Activated CD8-positive, alpha-beta memory T cell treated with anti-CD3 and anti-CD28 coated beads for 48 hours (primary cell): ENCODE measurements at regions not wholly inside any gene's neighbourhood (a gene's known extent, or its start where the extent isn't known, plus 50 kb on each side); places are given as distances from the start of the nearest gene placed in this dataset.
"Not testable (repeated sequence)": the region's sequence is repeated elsewhere in the genome, so short reads cannot be mapped to it uniquely, and the experiment has no call there.

Source experiments
- DNase-seq, 3 experiments: peaks; one replicate each; pipeline ENCODE4 v3.0.0-alpha.2; 2020; ENCODE audit warnings: low read depth in 2 of 3, low spot score in 2 of 3

- no peak for DNase-seq
Observed at GRCh38 chr1:14251871-14252270, 346.6 kb upstream of the KAZN start.

DNA sequence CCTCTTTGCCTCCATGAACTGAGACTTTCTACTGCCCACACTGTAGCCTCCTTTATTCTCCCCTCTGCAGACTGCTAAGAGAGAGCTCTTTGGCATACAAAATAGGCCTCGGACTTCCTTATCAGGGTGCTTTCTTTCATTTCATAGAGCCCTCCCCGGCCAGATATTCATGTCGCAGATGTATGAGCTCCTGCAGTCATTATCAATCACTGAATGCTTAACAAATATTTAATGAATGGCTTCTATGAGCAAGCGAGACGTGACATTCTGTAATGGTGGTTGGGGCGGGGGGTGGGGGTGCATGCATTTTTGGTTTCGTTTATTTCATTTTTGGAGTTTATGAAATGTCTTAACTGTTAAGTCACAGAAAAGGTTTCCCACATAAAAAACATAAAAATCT is 344.8 kb upstream of the KAZN start:
- no peak for DNase-seq

- no peak for DNase-seq
Observed at GRCh38 chr1:14254251-14254650, 344.2 kb upstream of the KAZN start.

GRCh38 chr1:14255233-14255632 is 343.3 kb upstream of the KAZN start:
- no peak for DNase-seq

DNA sequence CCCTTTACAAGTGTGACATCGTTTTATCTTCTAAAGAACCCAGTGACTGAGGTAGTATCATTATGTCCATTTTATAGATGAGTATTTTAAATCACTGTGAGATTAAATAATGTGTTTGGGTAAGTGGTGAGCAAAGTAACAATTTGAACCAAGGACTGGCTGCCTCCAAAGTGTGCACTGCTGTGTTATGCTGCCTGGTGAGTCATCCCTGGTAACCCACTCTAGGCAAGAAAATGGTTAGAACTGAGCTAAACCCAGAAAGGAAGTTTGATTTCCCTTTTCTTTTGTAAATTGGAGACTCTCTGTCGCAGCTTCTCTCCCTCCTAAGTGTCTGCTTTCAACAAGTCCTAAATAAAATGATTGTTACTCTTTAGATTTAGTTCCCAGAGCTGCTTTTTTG is 342.8 kb upstream of the KAZN start:
- no peak for DNase-seq

DNA sequence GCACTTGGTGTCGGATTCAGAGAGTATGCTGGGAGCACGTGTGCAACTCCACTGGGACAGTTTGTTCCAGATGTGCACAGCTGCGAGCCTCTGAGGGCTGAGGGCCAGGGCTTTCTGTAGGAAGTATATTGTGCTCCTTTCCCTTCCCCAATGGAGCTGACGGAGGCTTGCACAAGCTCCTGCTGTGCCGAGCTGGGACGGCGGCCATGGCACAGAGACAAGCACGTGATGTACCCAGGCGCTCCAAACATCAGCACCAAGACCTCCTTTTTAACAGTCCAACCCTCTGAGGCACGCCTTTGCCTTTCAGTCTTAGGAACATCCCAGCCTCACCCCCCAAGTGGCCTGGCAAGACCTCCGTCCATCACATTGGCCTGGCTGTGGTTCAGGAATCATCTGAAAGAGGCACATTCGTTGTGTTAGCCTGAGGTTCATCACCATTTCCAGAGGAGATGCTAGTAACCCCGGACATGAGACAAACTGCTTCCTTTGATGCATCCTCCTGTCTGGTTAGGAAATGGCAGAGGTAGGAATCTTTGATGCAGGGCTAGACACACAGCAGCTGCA is 339.2 kb upstream of the KAZN start:
- DNase-seq: no peak

DNA sequence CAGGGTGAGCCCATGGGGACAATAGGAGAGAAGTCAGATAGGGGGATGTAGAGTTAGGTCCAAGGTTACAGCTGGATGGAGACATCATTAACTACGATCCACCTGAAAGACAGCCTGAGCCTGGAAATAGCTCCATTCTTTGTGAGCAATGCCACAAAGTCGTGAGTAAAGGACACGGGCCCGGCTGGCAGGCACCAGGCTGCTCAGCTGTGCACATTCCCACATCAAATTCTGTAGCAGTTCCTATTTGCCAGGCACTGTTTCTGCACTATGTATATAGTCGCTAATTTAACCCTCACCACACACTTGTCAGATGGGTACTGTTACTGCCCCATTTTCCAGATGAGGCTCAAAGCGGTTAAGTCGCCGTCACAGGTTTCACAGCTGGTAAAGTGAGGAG is 338.0 kb upstream of the KAZN start:
- no peak for DNase-seq

DNA sequence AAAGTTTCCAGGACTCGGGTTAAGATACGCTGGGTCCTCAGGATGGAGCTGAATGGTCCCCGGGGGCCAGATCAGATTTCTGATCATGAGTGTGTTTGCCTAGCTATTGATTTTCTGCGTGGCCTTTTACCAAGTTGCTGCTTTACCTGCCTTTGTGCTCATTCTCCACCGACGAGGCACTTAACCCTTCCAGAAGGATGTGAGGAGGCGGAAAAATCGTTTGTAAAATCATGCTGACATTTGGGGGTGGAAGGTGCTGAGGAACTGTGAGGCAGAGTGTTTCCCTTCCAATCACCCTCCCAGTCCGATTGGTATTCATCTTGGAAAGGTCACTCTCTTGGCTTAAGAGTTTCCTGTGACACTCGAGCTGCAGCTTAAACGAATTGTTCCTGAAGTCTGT is 337.1 kb upstream of the KAZN start:
- no peak for DNase-seq

GRCh38 chr1:14262637-14263036 is 335.8 kb upstream of the KAZN start:
- no peak for DNase-seq

DNA sequence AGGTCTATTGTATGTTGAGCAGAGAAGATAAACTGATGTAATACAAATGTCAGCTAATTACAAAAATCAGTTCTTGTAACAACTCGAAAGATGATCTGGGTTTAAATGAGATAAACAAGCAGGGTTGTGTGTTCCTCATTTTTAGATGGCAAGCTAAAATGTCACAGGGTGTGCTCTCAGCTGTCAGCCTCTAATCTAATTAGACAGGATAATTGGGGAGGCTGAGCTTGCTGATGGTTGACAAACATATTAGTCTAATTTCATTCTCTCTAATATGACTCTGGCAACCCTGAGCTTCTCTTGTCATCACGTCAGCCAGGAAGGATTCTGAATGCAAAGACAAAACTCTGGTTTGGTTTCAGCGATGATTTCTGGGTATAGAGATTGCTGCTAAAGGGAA is 335.3 kb upstream of the KAZN start:
- no peak for DNase-seq

DNA sequence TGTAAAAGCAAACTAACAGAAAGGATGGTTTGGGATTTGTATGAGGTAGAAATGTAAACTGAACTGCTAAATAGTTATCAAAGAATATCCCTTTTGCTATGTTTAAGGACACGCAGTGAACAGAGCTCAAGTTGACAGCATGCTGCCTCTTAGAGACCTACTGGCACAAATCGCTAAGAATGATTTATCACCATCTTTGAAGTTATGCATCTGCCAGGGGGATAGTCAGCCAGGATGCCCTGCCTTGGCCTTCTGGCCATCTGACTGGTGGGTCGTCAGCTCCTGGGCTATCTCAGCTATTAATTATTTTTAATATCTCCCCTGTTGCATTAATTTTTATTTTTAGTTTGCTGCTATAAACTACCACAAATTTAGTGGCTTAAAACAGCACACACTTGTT is 334.8 kb upstream of the KAZN start:
- DNase-seq: no peak

- DNase-seq: no peak
Observed at GRCh38 chr1:14265495-14265894, 333.0 kb upstream of the KAZN start.

GRCh38 chr1:14267991-14268390 is 330.5 kb upstream of the KAZN start:
- no peak for DNase-seq

- DNase-seq: no peak
Observed at GRCh38 chr1:14270821-14271220, 327.7 kb upstream of the KAZN start.

DNA sequence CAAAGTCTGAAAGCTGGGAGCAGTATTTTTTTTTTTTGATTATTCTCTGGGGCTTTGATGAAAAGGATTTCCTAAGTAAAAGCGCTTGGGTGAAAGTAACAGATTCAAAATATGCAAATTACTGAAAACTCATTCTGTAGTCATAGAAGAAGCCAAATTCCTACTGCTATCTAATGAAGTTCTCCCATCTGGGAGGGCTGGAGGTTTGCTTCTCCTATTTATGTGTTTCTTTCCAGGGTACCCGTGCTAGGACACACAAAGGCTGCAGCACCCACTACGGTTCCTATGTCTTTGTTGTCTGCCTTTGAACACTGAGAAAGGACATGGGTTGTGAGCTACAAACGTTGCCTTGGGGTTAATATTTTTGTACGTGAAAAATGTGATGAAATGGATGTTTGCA is 324.7 kb upstream of the KAZN start:
- no peak for DNase-seq

- not testable (repeated sequence) for DNase-seq
Observed at GRCh38 chr1:14279891-14280290, 318.6 kb upstream of the KAZN start.

- DNase-seq: no peak
Observed at GRCh38 chr1:14280909-14281308, 317.6 kb upstream of the KAZN start.

GRCh38 chr1:14281412-14281811 is 317.1 kb upstream of the KAZN start:
- DNase-seq: no peak

DNA sequence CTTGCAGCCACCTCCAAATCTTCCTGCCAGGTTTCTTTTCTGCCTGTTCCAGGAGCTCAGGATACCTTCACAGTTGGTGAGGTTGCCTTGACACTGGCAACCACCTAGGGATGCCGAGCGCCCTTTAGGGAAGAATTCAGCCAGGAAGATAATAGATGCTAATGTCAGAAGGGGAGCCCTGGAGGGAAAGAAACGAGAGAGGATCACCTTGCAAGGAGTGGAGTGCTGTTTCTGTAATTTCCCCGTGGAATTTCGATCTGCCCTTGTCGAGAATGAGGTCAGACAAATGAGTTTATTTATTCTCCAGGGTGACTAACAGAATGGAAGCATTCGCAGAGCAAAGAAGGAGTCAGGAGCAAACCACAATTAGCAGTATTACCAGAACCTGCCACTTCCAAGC is 315.8 kb upstream of the KAZN start:
- DNase-seq: no peak

DNA sequence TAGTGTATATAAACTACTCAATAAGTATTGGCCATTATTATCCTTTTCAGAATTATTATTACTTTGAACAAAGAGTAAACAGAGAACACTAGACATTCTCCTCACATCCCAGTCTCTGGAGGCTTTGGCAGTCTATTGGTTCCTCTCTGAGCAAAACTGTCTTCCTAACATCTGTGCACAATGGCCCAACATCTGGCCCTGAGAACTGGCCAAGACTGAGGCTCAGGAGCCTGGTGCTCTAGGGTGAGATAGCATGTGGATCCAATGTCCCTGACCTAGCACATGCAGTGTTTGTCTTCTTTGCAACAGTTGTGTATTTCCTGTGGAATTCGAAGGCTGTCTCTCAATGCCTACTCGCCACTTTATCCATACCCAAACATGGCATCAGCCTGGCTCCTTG is 313.2 kb upstream of the KAZN start:
- no peak for DNase-seq

- not testable (repeated sequence) for DNase-seq
Observed at GRCh38 chr1:14291182-14291581, 307.3 kb upstream of the KAZN start.

DNA sequence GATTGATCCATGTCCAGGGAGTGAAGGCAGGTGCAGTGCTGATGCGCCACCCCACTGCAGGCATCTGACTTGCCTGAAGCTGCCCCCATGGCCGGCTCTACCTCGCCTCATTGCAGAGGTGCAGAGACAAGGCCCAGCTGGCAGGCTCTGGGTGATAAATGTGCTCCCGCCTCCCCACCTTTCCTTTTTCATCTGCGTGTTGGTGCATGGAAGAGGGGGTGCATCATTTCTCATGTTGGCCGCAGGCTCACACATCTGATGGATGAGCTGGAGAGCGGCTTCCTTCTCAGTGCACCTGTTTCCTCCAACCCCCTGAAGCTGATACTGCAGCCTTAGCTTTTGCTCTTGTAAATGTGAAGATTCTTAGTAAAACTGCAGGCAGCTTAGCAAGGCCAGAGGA is 306.0 kb upstream of the KAZN start:
- no peak for DNase-seq

GRCh38 chr1:14294006-14294405 is 304.5 kb upstream of the KAZN start:
- DNase-seq: no peak
